ENCODE measurements at regions not wholly inside any gene's neighbourhood (a gene's known extent, or its start where the extent isn't known, plus 50 kb on each side); places are given as distances from the start of the nearest gene placed in this dataset.
"Not testable (repeated sequence)": the region's sequence is repeated elsewhere in the genome, so short reads cannot be mapped to it uniquely, and the experiment has no call there.

DNA sequence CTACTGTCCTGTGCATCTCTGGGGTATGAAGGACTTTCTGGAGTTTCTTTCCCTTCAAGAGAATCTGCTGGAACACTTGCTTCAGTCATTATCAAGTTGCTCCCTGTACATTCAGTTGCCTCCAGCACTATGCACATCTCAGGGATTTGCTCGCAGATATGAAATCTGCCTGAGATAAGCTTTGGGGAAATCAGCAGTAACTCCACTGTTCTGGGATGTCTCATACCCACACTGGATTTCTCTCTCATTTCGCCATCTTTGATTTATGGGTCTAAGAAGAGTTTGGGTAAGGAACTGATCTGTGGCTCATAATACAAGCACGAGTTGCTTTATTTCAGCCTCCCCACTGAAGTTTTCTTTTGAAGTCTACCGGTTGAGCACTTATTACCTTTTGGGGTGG is 585.6 kb downstream of the PSAT1 start:
- DNase-seq, result no peak

GRCh38 chr9:78884611-78885150 is 587.8 kb downstream of the PSAT1 start:
- no peak for DNase-seq

DNA sequence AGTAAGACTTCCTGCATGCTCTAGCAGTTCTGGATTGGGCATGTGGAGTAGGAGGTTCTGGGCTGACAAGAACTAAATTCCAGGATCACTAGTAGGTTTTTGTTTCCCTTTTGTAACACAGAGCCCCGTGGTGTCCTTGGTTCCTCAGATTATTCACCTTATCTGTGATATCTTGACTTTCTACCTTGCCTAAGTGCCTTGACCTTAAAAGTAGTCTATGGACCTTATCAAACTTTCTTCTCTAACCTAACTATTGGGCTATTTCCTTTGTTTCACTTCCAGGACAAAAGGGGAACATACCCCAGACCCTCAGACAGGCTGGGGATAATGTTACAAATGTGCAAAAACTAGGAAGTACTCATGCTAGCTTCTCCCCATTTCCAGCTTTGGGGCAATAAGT is 595.3 kb downstream of the PSAT1 start:
- DNase-seq, result no peak

GRCh38 chr9:78892769-78893168 is 595.8 kb downstream of the PSAT1 start:
- DNase-seq, result no peak

DNA sequence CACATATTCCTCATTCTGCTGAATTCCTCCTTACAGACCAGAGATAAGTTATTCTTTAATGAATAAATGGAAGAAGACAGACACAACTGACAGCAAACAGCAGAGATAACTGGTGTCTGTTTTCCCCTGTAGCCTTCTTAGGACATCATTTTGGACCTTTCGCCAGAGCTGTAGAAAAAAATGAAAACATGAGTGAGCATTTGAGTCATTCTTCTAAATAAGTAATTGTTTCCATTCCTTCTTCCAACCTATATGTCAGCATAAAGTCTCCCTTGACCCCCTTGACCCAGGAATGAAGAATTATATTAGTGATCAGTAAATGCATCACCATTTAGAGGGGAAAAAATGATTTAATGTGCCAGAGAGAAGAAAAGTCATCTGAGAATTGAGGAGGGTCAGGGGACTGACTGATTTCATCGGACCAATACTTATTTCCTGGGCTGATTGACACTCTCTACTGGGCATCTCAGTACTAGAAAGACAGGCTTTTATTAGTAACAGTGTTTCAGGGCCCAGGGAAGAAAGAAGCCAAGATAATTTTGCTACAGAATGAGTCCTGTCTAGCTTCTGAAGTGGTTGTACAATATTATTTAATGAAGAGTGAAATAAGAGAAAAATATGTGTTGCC is 597.0 kb downstream of the PSAT1 start:
- DNase-seq, result no peak

GRCh38 chr9:78896479-78896878 is 599.6 kb downstream of the PSAT1 start:
- DNase-seq, result no peak

DNA sequence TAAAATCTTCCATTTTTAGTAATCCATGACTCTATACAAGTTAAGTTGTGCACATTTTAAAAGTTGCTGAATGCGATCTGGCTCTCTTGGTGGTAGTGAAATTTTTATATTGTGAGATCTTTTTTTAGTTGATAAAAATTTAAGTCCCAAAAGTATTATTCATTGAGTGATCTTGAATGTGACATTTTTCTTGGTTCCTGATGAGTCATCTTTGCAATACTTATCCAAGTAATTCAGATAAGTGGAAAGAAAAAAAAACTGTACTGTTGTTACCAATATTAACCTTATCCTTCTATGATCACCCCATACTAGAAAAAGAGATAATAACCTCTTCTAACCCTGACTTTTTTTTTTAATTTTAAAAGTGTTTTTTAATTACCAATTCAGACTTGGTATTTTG is 601.3 kb downstream of the PSAT1 start:
- DNase-seq, result no peak

DNA sequence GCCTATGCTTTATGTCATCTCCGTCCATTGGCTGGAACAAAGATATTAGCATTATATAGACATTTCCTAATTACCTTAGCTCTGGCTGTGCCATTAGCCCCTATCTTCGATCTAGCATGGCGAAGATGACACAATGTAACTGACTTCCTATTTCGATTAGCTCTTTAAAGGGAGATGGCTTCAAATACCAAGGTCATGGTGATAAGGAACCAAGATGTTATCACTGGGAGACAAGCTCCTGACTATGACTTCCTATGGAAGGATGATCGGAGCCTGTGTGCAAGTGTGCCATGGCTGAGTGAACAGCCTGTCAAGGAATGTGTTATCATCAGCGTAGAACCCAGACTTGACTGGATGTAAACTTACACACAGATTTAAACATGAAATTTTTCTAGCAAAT is 602.1 kb downstream of the PSAT1 start:
- DNase-seq, result no peak

DNA sequence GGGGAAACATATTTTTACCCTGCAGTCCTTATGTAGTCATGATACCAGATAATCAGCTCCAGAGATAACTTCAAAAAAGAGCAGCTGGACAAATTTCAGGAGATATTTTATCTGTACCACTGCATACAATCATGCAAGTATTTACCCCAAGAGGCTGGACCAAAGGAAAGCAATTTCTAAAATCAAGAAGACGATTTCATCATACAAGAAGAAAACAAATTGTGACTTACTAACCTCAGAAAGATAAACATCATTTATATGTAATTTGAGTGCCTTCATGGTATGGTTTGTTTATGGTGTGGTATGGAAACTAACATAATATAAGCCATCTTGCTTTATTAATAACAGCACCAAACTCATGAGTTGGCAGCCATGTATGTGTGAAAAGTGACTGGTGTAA is 603.6 kb downstream of the PSAT1 start:
- DNase-seq, result no peak

DNA sequence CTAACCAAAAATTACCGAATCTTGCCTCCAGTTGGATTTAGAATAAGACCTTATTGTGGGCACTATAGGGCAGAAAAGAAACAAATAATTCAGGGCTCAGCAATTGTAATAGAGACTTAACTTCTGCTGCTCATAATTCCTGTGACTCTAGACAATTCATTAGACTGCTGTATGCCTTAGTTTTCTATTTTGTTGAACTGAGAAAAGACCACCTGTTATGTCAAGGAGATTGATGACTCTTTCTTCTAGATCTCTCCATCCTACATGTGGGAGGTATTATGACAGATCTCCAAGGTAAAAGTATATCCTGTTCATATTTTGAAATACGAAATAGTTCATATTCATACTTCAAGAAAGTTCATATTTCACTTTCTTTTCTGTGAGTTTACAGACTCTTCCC is 605.1 kb downstream of the PSAT1 start:
- no peak for DNase-seq

GRCh38 chr9:78903581-78903980 is 606.7 kb downstream of the PSAT1 start:
- DNase-seq, result no peak

- no peak for DNase-seq
Observed at GRCh38 chr9:78904686-78905085, 607.8 kb downstream of the PSAT1 start.

DNA sequence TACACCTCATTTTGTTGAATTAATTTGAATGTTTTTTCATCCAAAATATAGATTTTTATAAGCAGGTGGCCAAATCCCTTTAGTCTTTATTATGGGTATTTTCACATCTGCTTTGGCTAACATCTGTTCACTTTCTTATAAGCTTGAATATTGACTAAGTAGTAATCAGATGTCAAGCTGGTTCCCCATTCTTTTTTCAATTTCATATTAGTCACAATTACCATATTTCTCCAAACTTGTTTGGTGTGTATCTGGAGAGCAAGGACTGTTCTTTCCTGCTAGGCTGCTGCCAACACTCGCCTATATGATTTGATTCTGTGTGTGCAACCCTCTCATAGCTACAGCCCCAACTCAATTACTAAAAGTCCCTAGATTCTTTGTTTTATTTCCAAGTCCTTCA is 608.5 kb downstream of the PSAT1 start:
- DNase-seq, result no peak

GRCh38 chr9:78905986-78906755 is 609.2 kb downstream of the PSAT1 start:
- DNase-seq, result no peak

GRCh38 chr9:78909566-78909965 is 612.6 kb downstream of the PSAT1 start:
- no peak for DNase-seq

GRCh38 chr9:78916884-78917283 is 620.0 kb downstream of the PSAT1 start:
- DNase-seq, result not testable (repeated sequence)

DNA sequence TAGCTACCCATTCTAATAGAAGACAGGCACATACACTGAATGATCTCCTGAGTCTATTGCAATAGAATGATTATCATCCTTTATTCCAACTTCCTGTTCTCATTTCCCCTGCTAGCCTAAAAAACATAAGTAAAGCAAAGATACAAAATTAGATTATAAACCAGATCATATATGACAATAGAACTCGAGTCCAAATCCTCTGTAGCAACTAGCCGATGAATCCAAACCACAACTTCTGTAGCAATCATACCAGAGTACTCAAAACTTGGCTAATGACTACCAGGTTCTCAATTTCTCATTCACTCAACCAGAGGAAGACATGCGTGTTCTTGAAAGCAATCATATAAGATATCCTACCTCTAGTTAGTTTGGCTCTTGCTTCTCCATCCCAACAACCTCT is 622.1 kb downstream of the PSAT1 start:
- DNase-seq, result no peak

- DNase-seq, result no peak
Observed at GRCh38 chr9:78919701-78920100, 622.8 kb downstream of the PSAT1 start.

DNA sequence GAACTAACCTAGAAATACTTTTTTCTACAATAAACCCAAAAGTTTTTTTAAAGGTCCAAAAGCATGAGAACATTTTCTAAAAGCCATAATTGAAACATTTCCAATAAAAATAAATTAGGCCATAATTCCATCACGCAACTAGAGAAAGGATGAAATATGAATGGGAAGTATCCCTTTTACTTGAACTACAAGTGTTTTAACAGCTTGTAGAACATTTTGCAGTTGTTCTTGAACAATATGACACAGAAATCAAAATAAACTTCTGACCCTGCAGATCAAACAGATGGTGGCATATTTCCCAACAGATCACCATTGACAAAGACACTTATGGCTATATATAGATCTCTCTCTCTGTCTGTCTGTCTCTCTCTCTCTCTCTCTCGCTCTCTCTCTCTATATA is 624.4 kb downstream of the PSAT1 start:
- DNase-seq, result no peak

DNA sequence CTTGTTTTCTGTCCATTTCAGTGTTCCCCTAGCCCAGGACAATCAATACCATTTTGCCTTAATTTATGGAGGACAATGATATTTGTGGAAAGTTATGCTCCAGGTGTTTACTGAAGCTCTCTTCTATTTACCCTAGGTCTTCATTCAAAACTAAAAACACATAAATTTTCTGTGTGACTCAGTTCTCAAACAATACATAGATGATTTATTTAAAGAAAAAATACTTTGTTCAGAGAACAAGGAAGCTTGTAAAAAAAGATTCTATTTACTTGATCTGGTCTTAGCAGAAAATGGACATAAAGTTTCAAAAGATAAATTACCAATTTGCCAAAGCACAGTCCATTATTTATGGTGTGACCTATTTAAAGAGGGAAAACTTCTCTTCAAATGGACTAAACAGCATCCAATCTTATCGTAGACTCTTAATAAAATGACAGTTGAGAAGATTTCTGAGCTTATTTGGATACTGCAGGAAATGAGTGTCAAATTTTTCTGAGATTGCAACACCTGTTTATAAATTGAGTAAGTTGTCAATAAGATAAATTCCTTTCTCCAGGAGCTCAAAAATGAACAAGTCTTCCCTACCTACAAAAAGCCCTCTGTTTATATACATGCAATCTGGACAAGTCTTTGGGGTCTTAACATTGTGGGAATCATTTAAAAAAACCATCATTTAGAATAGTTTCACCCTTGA is 627.2 kb downstream of the PSAT1 start:
- DNase-seq, result no peak

- no peak for DNase-seq
Observed at GRCh38 chr9:78927099-78927940, 630.4 kb downstream of the PSAT1 start.

DNA sequence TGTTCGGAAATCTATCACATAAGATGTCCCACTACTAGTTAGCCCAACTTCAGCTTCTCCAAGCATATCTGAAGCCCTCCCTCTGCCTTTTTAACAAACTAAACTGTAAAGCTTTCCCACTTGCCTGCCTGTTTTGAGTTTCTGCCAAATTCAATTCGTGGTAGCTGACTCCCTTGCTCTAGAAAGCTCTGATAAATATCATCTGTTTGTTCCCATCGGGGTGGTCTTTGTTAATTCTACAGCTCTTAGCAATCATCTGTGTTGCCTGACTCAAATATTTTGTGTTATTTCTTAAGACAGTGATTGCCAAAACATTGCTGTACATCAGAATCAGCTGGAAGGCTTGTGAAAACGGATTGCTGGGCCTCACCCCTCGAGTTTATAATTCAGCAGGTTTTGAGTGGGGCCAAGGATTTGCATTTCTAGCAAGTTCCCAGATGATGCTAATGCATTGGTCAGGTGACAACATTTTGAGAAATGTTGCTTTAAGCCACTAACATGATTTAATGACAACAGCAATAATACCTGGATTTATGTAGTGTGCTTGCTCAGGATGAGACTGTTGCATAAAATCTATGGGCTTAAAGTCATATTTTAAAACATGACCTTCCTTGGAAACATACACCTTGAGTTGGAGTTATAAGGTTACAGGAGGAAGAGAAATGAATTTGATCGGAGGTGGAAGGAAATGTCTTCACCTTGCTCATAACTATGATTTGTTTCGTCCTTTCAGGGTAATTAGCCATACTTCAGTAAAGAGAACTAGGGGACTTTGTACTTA is 631.9 kb downstream of the PSAT1 start:
- DNase-seq, result no peak
